HCT116 (cell line): ENCODE measurements at regions not wholly inside any gene's neighbourhood (a gene's known extent, or its start where the extent isn't known, plus 50 kb on each side); places are given as distances from the start of the nearest gene placed in this dataset.

ENCODE experiments used
- ATF3 ChIP-seq: IDR thresholded peaks from 2 replicates; pipeline ENCODE4 v1.6.1; 2012
- CEBPB ChIP-seq: IDR thresholded peaks from 2 replicates; pipeline ENCODE4 v1.6.1; 2012; ENCODE audit warnings: low read depth
- EGR1 ChIP-seq: IDR thresholded peaks from 2 replicates; pipeline ENCODE4 v1.6.1; 2012; ENCODE audit warnings: low read depth
- ELF1 ChIP-seq: IDR thresholded peaks from 2 replicates; pipeline ENCODE4 v1.6.1; 2012; ENCODE audit warnings: low read depth, borderline replicate concordance
- EZH2 ChIP-seq: fragments of 200-600 bp; sonication (generic); IDR thresholded peaks from 2 replicates; pipeline ENCODE4 v1.6.1; 2017; ENCODE audit warnings: antibody characterized with exemption, mixed run types
- JUND ChIP-seq: IDR thresholded peaks from 2 replicates; pipeline ENCODE4 v1.6.1; 2012
- MAX ChIP-seq: IDR thresholded peaks from 2 replicates; pipeline ENCODE4 v1.6.1; 2012
- POLR2A ChIP-seq: IDR thresholded peaks from 2 replicates; pipeline ENCODE4 v1.7.0; 2011; ENCODE audit warnings: borderline replicate concordance; ENCODE audit not compliant: insufficient read depth, insufficient read length; ENCODE audit errors: extremely low read depth
- POLR2AphosphoS5 ChIP-seq: IDR thresholded peaks from 2 replicates; pipeline ENCODE4 v1.6.1; 2011; ENCODE audit warnings: mild to moderate bottlenecking, low read depth, low read length, moderate library complexity
- REST ChIP-seq: IDR thresholded peaks from 2 replicates; pipeline ENCODE4 v1.6.1; 2012; ENCODE audit warnings: low read depth
- SP1 ChIP-seq: IDR thresholded peaks from 2 replicates; pipeline ENCODE4 v1.6.1; 2012; ENCODE audit warnings: low read depth
- TF ChIP-seq, protein P1 (sequence below), 3 experiments: fragments of 200-600 bp in 1 of 3; sonication (generic) in 1 of 3; IDR thresholded peaks in 2 of 3; conservative IDR thresholded peaks in 1 of 3; 2 replicates each; pipeline ENCODE4 v1.5.1; 2012 to 2017; ENCODE audit warnings: low read depth in 2 of 3, low read length in 2 of 3, antibody characterized with exemption in 1 of 3, borderline replicate concordance in 1 of 3, control low read depth in 1 of 3, mild to moderate bottlenecking in 1 of 3, mixed read lengths in 1 of 3, mixed run types in 1 of 3, moderate library complexity in 1 of 3; ENCODE audit not compliant: insufficient read depth in 1 of 3
- TF ChIP-seq, protein P2 (sequence below): IDR thresholded peaks from 2 replicates; pipeline ENCODE4 v1.6.1; 2011; ENCODE audit warnings: mild to moderate bottlenecking, low read length, moderate library complexity; ENCODE audit not compliant: insufficient replicate concordance; ENCODE audit errors: extremely low read depth

DNA sequence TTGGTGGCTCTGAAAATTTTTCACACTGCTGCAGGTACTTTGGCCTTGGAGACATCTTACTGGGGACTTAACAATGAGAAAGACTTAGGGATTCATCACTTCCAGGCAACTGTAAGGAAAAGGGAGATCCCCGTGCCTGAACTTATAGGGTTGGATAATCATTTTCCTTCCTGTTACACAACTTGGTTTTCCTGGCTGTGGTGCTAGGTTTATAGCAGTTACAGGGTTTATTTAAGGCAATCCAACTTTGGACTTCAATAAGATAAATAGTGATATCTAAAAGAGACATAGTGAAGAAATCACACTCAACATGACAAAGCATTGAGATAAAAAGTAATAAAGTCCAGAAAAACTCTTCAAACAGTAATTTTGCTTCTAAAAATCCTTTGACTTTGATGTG is 70.2 kb upstream of the RAPH1 start:
- no peak for TF ChIP-seq POLR2AphosphoS5
- TF ChIP-seq, protein P1, sequence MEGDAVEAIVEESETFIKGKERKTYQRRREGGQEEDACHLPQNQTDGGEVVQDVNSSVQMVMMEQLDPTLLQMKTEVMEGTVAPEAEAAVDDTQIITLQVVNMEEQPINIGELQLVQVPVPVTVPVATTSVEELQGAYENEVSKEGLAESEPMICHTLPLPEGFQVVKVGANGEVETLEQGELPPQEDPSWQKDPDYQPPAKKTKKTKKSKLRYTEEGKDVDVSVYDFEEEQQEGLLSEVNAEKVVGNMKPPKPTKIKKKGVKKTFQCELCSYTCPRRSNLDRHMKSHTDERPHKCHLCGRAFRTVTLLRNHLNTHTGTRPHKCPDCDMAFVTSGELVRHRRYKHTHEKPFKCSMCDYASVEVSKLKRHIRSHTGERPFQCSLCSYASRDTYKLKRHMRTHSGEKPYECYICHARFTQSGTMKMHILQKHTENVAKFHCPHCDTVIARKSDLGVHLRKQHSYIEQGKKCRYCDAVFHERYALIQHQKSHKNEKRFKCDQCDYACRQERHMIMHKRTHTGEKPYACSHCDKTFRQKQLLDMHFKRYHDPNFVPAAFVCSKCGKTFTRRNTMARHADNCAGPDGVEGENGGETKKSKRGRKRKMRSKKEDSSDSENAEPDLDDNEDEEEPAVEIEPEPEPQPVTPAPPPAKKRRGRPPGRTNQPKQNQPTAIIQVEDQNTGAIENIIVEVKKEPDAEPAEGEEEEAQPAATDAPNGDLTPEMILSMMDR (IDR thresholded peaks at IDR 0.05 in 2 of 3, conservative IDR thresholded peaks at IDR 0.05 in 1 of 3; ENCODE audit: borderline replicate concordance in 1 of 3, insufficient read depth in 1 of 3, low read depth in 2 of 3, low read length in 2 of 3), result no peak
- TF ChIP-seq CEBPB, result no peak
- no peak for TF ChIP-seq JUND
- no peak for TF ChIP-seq REST
- TF ChIP-seq, protein P2, sequence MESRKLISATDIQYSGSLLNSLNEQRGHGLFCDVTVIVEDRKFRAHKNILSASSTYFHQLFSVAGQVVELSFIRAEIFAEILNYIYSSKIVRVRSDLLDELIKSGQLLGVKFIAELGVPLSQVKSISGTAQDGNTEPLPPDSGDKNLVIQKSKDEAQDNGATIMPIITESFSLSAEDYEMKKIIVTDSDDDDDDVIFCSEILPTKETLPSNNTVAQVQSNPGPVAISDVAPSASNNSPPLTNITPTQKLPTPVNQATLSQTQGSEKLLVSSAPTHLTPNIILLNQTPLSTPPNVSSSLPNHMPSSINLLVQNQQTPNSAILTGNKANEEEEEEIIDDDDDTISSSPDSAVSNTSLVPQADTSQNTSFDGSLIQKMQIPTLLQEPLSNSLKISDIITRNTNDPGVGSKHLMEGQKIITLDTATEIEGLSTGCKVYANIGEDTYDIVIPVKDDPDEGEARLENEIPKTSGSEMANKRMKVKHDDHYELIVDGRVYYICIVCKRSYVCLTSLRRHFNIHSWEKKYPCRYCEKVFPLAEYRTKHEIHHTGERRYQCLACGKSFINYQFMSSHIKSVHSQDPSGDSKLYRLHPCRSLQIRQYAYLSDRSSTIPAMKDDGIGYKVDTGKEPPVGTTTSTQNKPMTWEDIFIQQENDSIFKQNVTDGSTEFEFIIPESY, result no peak
- no peak for TF ChIP-seq POLR2A
- no peak for TF ChIP-seq ATF3
- no peak for TF ChIP-seq EGR1
- no peak for TF ChIP-seq EZH2
- no peak for TF ChIP-seq ELF1
- TF ChIP-seq SP1, result no peak
- no peak for TF ChIP-seq MAX
